Effector memory CD8-positive, alpha-beta T cell (primary cell): ENCODE measurements at regions not wholly inside any gene's neighbourhood (a gene's known extent, or its start where the extent isn't known, plus 50 kb on each side); places are given as distances from the start of the nearest gene placed in this dataset.

ENCODE experiments used
- ATAC-seq: fragments of 150-1000 bp; cut with Tn5 transposase; replicated peaks from 2 replicates; pipeline ENCODE4 v1.10.0; 2021; ENCODE audit warnings: mild to moderate bottlenecking, moderate library complexity
- DNase-seq, 3 experiments: peaks; one replicate each; pipeline ENCODE4 v3.0.0; 2021
- H3K27ac Mint-ChIP-seq, 2 donors: one replicate each; pipeline ENCODE4 v1.8.0; 2022; ENCODE audit warnings: mild to moderate bottlenecking in 2 of 2, mixed read lengths in 2 of 2, moderate library complexity in 2 of 2
- H3K27me3 Mint-ChIP-seq, 2 donors: one replicate each; pipeline ENCODE4 v1.8.0; 2022; ENCODE audit warnings: mixed read lengths in 2 of 2
- H3K36me3 Mint-ChIP-seq: one replicate; pipeline ENCODE4 v1.8.0; 2022; ENCODE audit warnings: mild to moderate bottlenecking, moderate library complexity, mixed read lengths; ENCODE audit not compliant: insufficient read depth
- H3K4me1 Mint-ChIP-seq, 2 donors: one replicate each; pipeline ENCODE4 v1.8.0; 2022; ENCODE audit warnings: low read depth in 2 of 2, mixed read lengths in 2 of 2
- H3K4me3 Mint-ChIP-seq, 2 donors: one replicate each; pipeline ENCODE4 v1.8.0; 2022; ENCODE audit warnings: mild to moderate bottlenecking in 2 of 2, mixed read lengths in 2 of 2, moderate library complexity in 2 of 2
- H3K9me3 Mint-ChIP-seq, 2 donors: one replicate each; pipeline ENCODE4 v1.8.0; 2022; ENCODE audit warnings: mixed read lengths in 2 of 2

GRCh38 chr2:225340923-225341322 lies 58.6 kb upstream of the NYAP2 start:
- DNase-seq (no peak), ATAC-seq (no peak)
- no peaks in the 10 kb centered on the region for H3K4me1 Mint-ChIP-seq
- H3K27me3 Mint-ChIP-seq = peaks cover 8 to 13% of the 10 kb centered on the region in 2 donors
- no peaks in the 10 kb centered on the region for H3K9me3 Mint-ChIP-seq
- H3K27ac Mint-ChIP-seq = no peak overlapping the region
- no peak overlapping the region for H3K4me3 Mint-ChIP-seq
- peaks cover 3% of the 10 kb centered on the region for H3K36me3 Mint-ChIP-seq

- H3K27me3 Mint-ChIP-seq = peaks cover 6 to 13% of the 10 kb centered on the region in 2 donors
- no peak overlapping the region for H3K4me3 Mint-ChIP-seq
- ATAC-seq (no peak), DNase-seq (no peak)
- no peaks in the 10 kb centered on the region for H3K9me3 Mint-ChIP-seq
- H3K36me3 Mint-ChIP-seq = no peaks in the 10 kb centered on the region
- no peak overlapping the region for H3K27ac Mint-ChIP-seq
- H3K4me1 Mint-ChIP-seq = no peaks in the 10 kb centered on the region
Observed at GRCh38 chr2:225337183-225337582, 62.3 kb upstream of the NYAP2 start.

GRCh38 chr2:225334514-225334913 lies 65.0 kb upstream of the NYAP2 start:
- Mint-ChIP-seq H3K4me1 (no peaks in the 10 kb centered on the region), H3K27ac (no peak overlapping the region), H3K36me3 (no peaks in the 10 kb centered on the region), H3K4me3 (no peak overlapping the region), H3K9me3 (no peaks in the 10 kb centered on the region), H3K27me3 (peaks cover 6 to 13% of the 10 kb centered on the region in 2 donors)
- DNase-seq = no peak
- ATAC-seq = no peak

- ATAC-seq = no peak
- peaks cover 9 to 17% of the 10 kb centered on the region in 2 donors for H3K27me3 Mint-ChIP-seq
- no peak overlapping the region for H3K27ac Mint-ChIP-seq
- H3K4me1 Mint-ChIP-seq = no peaks in the 10 kb centered on the region
- no peaks in the 10 kb centered on the region for H3K9me3 Mint-ChIP-seq
- no peak overlapping the region for H3K4me3 Mint-ChIP-seq
- H3K36me3 Mint-ChIP-seq = no peaks in the 10 kb centered on the region
- no peak for DNase-seq
Observed at GRCh38 chr2:225328192-225328591, 71.3 kb upstream of the NYAP2 start.

GRCh38 chr2:225326969-225327368 lies 72.5 kb upstream of the NYAP2 start:
- H3K27ac Mint-ChIP-seq = no peak overlapping the region
- no peaks in the 10 kb centered on the region for H3K36me3 Mint-ChIP-seq
- no peaks in the 10 kb centered on the region for H3K4me1 Mint-ChIP-seq
- DNase-seq (no peak), ATAC-seq (no peak)
- H3K27me3 Mint-ChIP-seq = peaks cover 9 to 17% of the 10 kb centered on the region in 2 donors
- no peaks in the 10 kb centered on the region for H3K9me3 Mint-ChIP-seq
- H3K4me3 Mint-ChIP-seq = no peak overlapping the region

- ATAC-seq = no peak
- Mint-ChIP-seq H3K9me3 (no peaks in the 10 kb centered on the region), H3K27me3 (no peaks in the 10 kb centered on the region), H3K36me3 (no peaks in the 10 kb centered on the region), H3K4me1 (no peaks in the 10 kb centered on the region), H3K4me3 (no peak overlapping the region), H3K27ac (no peak overlapping the region)
- no peak for DNase-seq
Observed at GRCh38 chr2:225319872-225320271, 79.6 kb upstream of the NYAP2 start.

- no peak for ATAC-seq
- no peak for DNase-seq
- no peaks in the 10 kb centered on the region for H3K27me3 Mint-ChIP-seq
- no peaks in the 10 kb centered on the region for H3K4me1 Mint-ChIP-seq
- no peak overlapping the region for H3K27ac Mint-ChIP-seq
- H3K4me3 Mint-ChIP-seq = no peak overlapping the region
- no peaks in the 10 kb centered on the region for H3K9me3 Mint-ChIP-seq
- no peaks in the 10 kb centered on the region for H3K36me3 Mint-ChIP-seq
Observed at GRCh38 chr2:225318440-225318839, 81.1 kb upstream of the NYAP2 start.

GRCh38 chr2:225317186-225317585 lies 82.3 kb upstream of the NYAP2 start:
- no peaks in the 10 kb centered on the region for H3K27me3 Mint-ChIP-seq
- no peaks in the 10 kb centered on the region for H3K4me1 Mint-ChIP-seq
- ATAC-seq = no peak
- H3K27ac Mint-ChIP-seq = no peak overlapping the region
- no peak overlapping the region for H3K4me3 Mint-ChIP-seq
- no peak for DNase-seq
- no peaks in the 10 kb centered on the region for H3K9me3 Mint-ChIP-seq
- no peaks in the 10 kb centered on the region for H3K36me3 Mint-ChIP-seq

GRCh38 chr2:225310745-225311144 lies 88.8 kb upstream of the NYAP2 start:
- no peaks in the 10 kb centered on the region for H3K4me1 Mint-ChIP-seq
- H3K36me3 Mint-ChIP-seq = no peaks in the 10 kb centered on the region
- peaks cover 0 to 23% of the 10 kb centered on the region in 2 donors for H3K27me3 Mint-ChIP-seq
- no peak overlapping the region for H3K27ac Mint-ChIP-seq
- DNase-seq (no peak), ATAC-seq (no peak)
- H3K9me3 Mint-ChIP-seq = no peaks in the 10 kb centered on the region
- H3K4me3 Mint-ChIP-seq = no peak overlapping the region

GRCh38 chr2:225309516-225309915 lies 90.0 kb upstream of the NYAP2 start:
- H3K27me3 Mint-ChIP-seq = peaks cover 9 to 28% of the 10 kb centered on the region in 2 donors
- DNase-seq = no peak
- ATAC-seq = no peak
- H3K4me1 Mint-ChIP-seq = no peaks in the 10 kb centered on the region
- H3K4me3 Mint-ChIP-seq = no peak overlapping the region
- no peak overlapping the region for H3K27ac Mint-ChIP-seq
- H3K9me3 Mint-ChIP-seq = peaks cover 0 to 6% of the 10 kb centered on the region in 2 donors
- H3K36me3 Mint-ChIP-seq = no peaks in the 10 kb centered on the region

GRCh38 chr2:225296951-225297350 lies 102.6 kb upstream of the NYAP2 start:
- Mint-ChIP-seq H3K9me3 (peaks cover 0 to 5% of the 10 kb centered on the region in 2 donors), H3K36me3 (no peaks in the 10 kb centered on the region), H3K27me3 (peaks cover 9 to 18% of the 10 kb centered on the region in 2 donors), H3K4me3 (no peak overlapping the region), H3K27ac (no peak overlapping the region), H3K4me1 (no peaks in the 10 kb centered on the region)
- DNase-seq (no peak), ATAC-seq (no peak)

GRCh38 chr2:225295102-225295501 lies 104.4 kb upstream of the NYAP2 start:
- no peaks in the 10 kb centered on the region for H3K36me3 Mint-ChIP-seq
- no peaks in the 10 kb centered on the region for H3K9me3 Mint-ChIP-seq
- ATAC-seq (no peak), DNase-seq (no peak)
- H3K4me1 Mint-ChIP-seq = no peaks in the 10 kb centered on the region
- H3K27ac Mint-ChIP-seq = no peak overlapping the region
- H3K27me3 Mint-ChIP-seq = peaks cover 9 to 31% of the 10 kb centered on the region in 2 donors
- no peak overlapping the region for H3K4me3 Mint-ChIP-seq

- Mint-ChIP-seq H3K27ac (no peak overlapping the region), H3K36me3 (no peaks in the 10 kb centered on the region), H3K4me1 (no peaks in the 10 kb centered on the region), H3K27me3 (peaks cover 5 to 32% of the 10 kb centered on the region in 2 donors), H3K4me3 (no peak overlapping the region), H3K9me3 (no peaks in the 10 kb centered on the region)
- ATAC-seq (no peak), DNase-seq (no peak)
Observed at GRCh38 chr2:225293638-225294037, 105.9 kb upstream of the NYAP2 start.

- ATAC-seq = no peak
- no peak for DNase-seq
- H3K4me1 Mint-ChIP-seq = no peaks in the 10 kb centered on the region
- no peaks in the 10 kb centered on the region for H3K36me3 Mint-ChIP-seq
- no peak overlapping the region for H3K4me3 Mint-ChIP-seq
- H3K27ac Mint-ChIP-seq = no peak overlapping the region
- peaks cover 14 to 41% of the 10 kb centered on the region in 2 donors for H3K27me3 Mint-ChIP-seq
- H3K9me3 Mint-ChIP-seq = no peaks in the 10 kb centered on the region
Observed at GRCh38 chr2:225290757-225291400, 108.6 kb upstream of the NYAP2 start.

GRCh38 chr2:225289659-225290058 lies 109.9 kb upstream of the NYAP2 start:
- Mint-ChIP-seq H3K36me3 (no peaks in the 10 kb centered on the region), H3K4me1 (no peaks in the 10 kb centered on the region), H3K9me3 (no peaks in the 10 kb centered on the region), H3K27me3 (peaks cover 14 to 41% of the 10 kb centered on the region in 2 donors), H3K4me3 (no peak overlapping the region), H3K27ac (no peak overlapping the region)
- ATAC-seq (no peak), DNase-seq (no peak)
